GM10266 (cell line): ENCODE measurements at regions not wholly inside any gene's neighbourhood (a gene's known extent, or its start where the extent isn't known, plus 50 kb on each side); places are given as distances from the start of the nearest gene placed in this dataset.

Experiments used
- DNase-seq: peaks from one replicate; pipeline ENCODE4 v3.0.0; 2012; ENCODE audit errors: extremely low spot score
- TF ChIP-seq, protein P1 (sequence below): IDR thresholded peaks from 2 replicates; pipeline ENCODE4 v1.5.1; 2012; ENCODE audit warnings: mild to moderate bottlenecking, low read depth; ENCODE audit not compliant: control insufficient read depth, insufficient read depth; ENCODE audit errors: missing control alignments

DNA sequence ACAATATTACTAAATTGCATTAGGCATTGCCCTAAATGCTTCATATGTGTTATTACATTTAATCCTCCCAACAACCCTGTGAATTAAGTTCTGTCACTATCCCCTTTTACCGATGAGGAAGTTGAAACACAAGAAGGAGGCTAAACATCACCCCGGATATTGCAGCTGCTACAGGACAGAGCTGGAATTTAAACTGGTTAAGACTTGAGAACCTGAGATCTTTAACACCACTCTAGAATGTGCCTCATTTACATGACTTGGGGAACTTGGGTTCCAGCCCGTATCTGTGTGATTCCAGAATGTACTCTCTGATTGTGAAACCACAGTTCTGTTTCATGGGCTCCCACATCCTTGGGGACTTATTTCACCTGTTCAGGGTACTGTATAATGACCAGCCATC, 165.1 kb upstream of the PPARGC1A start:
- no peak for DNase-seq
- TF ChIP-seq, protein P1, sequence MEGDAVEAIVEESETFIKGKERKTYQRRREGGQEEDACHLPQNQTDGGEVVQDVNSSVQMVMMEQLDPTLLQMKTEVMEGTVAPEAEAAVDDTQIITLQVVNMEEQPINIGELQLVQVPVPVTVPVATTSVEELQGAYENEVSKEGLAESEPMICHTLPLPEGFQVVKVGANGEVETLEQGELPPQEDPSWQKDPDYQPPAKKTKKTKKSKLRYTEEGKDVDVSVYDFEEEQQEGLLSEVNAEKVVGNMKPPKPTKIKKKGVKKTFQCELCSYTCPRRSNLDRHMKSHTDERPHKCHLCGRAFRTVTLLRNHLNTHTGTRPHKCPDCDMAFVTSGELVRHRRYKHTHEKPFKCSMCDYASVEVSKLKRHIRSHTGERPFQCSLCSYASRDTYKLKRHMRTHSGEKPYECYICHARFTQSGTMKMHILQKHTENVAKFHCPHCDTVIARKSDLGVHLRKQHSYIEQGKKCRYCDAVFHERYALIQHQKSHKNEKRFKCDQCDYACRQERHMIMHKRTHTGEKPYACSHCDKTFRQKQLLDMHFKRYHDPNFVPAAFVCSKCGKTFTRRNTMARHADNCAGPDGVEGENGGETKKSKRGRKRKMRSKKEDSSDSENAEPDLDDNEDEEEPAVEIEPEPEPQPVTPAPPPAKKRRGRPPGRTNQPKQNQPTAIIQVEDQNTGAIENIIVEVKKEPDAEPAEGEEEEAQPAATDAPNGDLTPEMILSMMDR: no peak

DNA sequence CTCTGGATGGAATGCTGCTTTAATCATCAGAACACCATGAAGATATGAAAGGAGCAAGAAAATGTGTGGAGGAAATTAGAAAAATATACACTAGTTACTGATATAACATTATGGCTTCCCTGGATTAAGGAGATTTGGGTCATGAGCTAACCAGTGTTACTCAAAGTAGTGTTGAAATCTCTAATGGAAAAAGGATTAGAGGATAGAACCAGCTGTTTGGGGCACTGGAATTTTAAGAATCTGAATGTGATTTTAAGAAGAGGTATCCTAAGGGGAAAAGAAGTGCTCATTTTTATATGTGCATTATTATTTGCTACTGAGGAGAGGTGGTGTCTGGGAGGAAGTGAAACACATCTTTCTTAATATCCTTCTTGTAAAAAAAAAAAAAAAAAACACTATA, 164.1 kb upstream of the PPARGC1A start:
- TF ChIP-seq, protein P1: no peak
- no peak for DNase-seq

DNA sequence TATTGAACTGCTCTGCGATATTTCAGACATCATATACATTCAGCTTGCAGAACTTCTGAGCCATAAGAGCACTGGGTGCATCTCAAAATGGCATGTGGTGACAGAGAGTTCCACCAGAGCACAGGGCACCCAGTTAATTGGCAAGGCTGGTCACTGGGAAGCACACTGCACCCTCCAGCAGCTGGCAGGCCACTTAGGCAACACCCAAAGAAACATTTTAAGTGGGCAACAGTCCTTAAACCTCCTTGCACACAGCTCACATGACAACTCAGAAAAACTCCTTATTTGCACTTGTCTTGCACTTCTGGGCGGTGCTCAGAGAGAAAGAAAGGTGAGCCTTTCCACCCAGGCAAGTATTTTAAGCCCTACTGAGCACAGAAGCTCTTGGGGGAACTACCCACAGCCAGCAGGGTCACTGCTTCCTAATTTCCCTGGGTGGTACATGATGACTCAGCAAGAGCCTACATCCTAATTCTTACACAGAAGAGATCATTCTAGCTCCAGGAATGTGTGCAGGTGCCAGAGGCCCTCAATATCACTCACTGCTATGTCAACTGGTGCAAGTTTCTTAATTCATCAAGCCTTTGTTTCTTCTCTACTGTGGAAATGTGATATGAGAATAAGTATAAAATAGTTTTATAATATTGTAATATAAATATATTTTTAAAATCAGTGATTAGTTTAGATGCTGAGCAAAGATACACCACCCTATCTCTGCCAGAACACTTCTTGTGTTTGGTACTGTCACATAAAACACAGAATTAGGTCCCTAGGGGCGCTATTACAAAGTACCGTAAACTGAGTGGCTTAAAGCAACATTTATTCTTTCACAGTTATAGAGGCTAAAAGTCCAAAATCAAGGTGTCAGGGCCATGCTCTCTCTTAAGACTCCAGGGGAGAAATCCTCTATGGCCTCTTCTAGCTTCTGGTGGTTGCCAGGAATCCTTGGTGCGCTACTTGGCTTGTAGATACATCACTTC, 155.1 kb upstream of the PPARGC1A start:
- TF ChIP-seq, protein P1: no peak
- no peak for DNase-seq

DNA sequence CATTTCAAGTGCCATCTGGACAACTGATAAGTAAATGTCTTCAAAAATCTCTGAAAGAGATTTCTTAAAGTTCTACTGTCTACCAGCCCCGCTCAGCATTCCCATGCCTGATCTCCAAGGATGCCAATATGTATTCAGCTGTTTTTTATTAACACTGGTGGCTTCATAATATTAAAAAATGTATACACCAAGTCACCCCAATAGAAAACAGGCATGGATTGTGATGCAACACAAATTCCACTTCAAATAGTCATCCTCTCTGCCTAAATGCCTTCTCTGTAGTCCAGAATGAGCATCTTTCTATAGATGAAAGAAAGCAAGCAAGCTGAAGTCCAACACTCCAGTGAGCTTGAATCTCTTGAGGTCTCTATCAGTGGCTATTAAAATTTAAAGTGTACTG, 152.2 kb upstream of the PPARGC1A start:
- no peak for DNase-seq
- TF ChIP-seq, protein P1: no peak

DNA sequence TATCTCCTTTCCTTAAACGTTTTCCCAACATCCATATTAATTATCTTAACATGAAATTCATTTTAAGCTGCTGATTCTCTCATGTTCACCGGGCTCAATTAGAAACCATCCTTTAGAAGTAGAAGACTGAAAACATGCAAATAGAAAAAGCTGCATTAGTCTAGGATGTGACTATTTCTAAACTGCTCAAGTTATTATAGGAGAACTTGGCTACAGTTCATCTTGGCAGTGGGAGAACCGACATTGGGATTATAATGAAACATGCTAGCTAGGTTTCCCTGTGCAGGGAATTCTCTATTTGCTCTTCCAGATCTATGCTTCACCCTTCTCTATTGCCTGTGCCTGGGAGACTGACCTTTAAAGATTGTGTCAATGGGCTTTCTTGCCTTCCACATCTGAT, 151.0 kb upstream of the PPARGC1A start:
- no peak for DNase-seq

GRCh38 chr4:24033626-24034025, 143.8 kb upstream of the PPARGC1A start:
- TF ChIP-seq, protein P1: no peak
- DNase-seq: no peak

More for the DNA sequence above, 151.0 kb upstream of the PPARGC1A start:
- TF ChIP-seq, protein P1: no peak

- TF ChIP-seq, protein P1: peak; percentile 19
- peak; percentile 6 for DNase-seq
Measured at GRCh38 chr4:24032371-24032989, 142.6 kb upstream of the PPARGC1A start.
